Stomach smooth muscle (tissue), 2 donors: ENCODE measurements at regions not wholly inside any gene's neighbourhood (a gene's known extent, or its start where the extent isn't known, plus 50 kb on each side); places are given as distances from the start of the nearest gene placed in this dataset.

Experiments
- H3K27ac ChIP-seq: one replicate; pipeline ENCODE4 v1.7.0; 2013; ENCODE audit warnings: mild to moderate bottlenecking, low read length, inconsistent platforms
- H3K27me3 ChIP-seq, 2 donors: one replicate each; pipeline ENCODE4 v1.7.0; 2013; ENCODE audit warnings: low read length in 2 of 2; ENCODE audit not compliant: insufficient read depth in 2 of 2, control insufficient read depth in 1 of 2
- H3K36me3 ChIP-seq, 2 donors: one replicate each; pipeline ENCODE4 v1.7.0; 2013; ENCODE audit warnings: low read length in 2 of 2; ENCODE audit not compliant: control insufficient read depth in 2 of 2, insufficient read depth in 2 of 2
- H3K4me1 ChIP-seq: one replicate; pipeline ENCODE4 v1.7.0; 2013; ENCODE audit warnings: low read length; ENCODE audit not compliant: control insufficient read depth, insufficient read depth
- H3K4me3 ChIP-seq, 2 donors: one replicate each; pipeline ENCODE4 v1.7.0; 2013; ENCODE audit warnings: low read length in 2 of 2
- H3K9ac ChIP-seq, 2 donors: one replicate each; pipeline ENCODE4 v1.7.0; 2013; ENCODE audit warnings: low read length in 2 of 2, mild to moderate bottlenecking in 1 of 2
- H3K9me3 ChIP-seq, 2 donors: one replicate each; pipeline ENCODE4 v1.7.0; 2013; ENCODE audit warnings: low read length in 2 of 2; ENCODE audit not compliant: control insufficient read depth in 2 of 2
- donor health status: healthy.
- donor health status: Pancreatic carcinoma.

- H3K9ac ChIP-seq, result no peak overlapping the region
- H3K36me3 ChIP-seq, result no peaks in the 10 kb centered on the region
- H3K4me3 ChIP-seq, result no peak overlapping the region
- no peaks in the 10 kb centered on the region for H3K4me1 ChIP-seq
- peaks cover 0 to 2% of the 10 kb centered on the region in 2 donors for H3K27me3 ChIP-seq
- H3K9me3 ChIP-seq, result peaks cover 0 to 3% of the 10 kb centered on the region in 2 donors
- no peak overlapping the region for H3K27ac ChIP-seq
Measured at GRCh38 chr1:34668063-34668462, 86.8 kb upstream of the GJB5 start.

- H3K9me3 ChIP-seq, result peaks cover 0 to 2% of the 10 kb centered on the region in 2 donors
- H3K4me1 ChIP-seq, result no peaks in the 10 kb centered on the region
- no peak overlapping the region for H3K9ac ChIP-seq
- H3K36me3 ChIP-seq, result no peaks in the 10 kb centered on the region
- no peak overlapping the region for H3K4me3 ChIP-seq
- H3K27me3 ChIP-seq, result no peaks in the 10 kb centered on the region
- H3K27ac ChIP-seq, result no peak overlapping the region
Measured at GRCh38 chr1:34670982-34671381, 83.9 kb upstream of the GJB5 start.

GRCh38 chr1:34671887-34672286 lies 83.0 kb upstream of the GJB5 start:
- Histone ChIP-seq H3K27me3 (no peaks in the 10 kb centered on the region), H3K4me3 (no peak overlapping the region), H3K9me3 (peaks cover 0 to 2% of the 10 kb centered on the region in 2 donors), H3K27ac (no peak overlapping the region), H3K4me1 (no peaks in the 10 kb centered on the region), H3K36me3 (no peaks in the 10 kb centered on the region), H3K9ac (no peak overlapping the region)

GRCh38 chr1:34681480-34682451 lies 73.1 kb upstream of the GJB5 start:
- Histone ChIP-seq H3K27me3 (peaks cover 0 to 11% of the 10 kb centered on the region in 2 donors), H3K9ac (no peak overlapping the region), H3K9me3 (no peaks in the 10 kb centered on the region), H3K4me1 (no peaks in the 10 kb centered on the region), H3K27ac (no peak overlapping the region), H3K4me3 (no peak overlapping the region), H3K36me3 (no peaks in the 10 kb centered on the region)

GRCh38 chr1:34682452-34683223 lies 72.2 kb upstream of the GJB5 start:
- H3K9ac ChIP-seq, result no peak overlapping the region
- H3K36me3 ChIP-seq, result no peaks in the 10 kb centered on the region
- no peak overlapping the region for H3K4me3 ChIP-seq
- H3K27me3 ChIP-seq, result peaks cover 0 to 11% of the 10 kb centered on the region in 2 donors
- H3K4me1 ChIP-seq, result no peaks in the 10 kb centered on the region
- peaks cover 0 to 2% of the 10 kb centered on the region in 2 donors for H3K9me3 ChIP-seq
- no peak overlapping the region for H3K27ac ChIP-seq

- Histone ChIP-seq H3K36me3 (no peaks in the 10 kb centered on the region), H3K4me1 (no peaks in the 10 kb centered on the region), H3K9ac (no peak overlapping the region), H3K4me3 (no peak overlapping the region), H3K9me3 (peaks cover 0 to 2% of the 10 kb centered on the region in 2 donors), H3K27me3 (peaks cover 6 to 19% of the 10 kb centered on the region in 2 donors), H3K27ac (no peak overlapping the region)
Measured at GRCh38 chr1:34683616-34684015, 71.2 kb upstream of the GJB5 start.

- H3K4me3 ChIP-seq, result no peak overlapping the region
- no peaks in the 10 kb centered on the region for H3K4me1 ChIP-seq
- H3K36me3 ChIP-seq, result no peaks in the 10 kb centered on the region
- H3K9ac ChIP-seq, result no peak overlapping the region
- H3K27me3 ChIP-seq, result peaks cover 6 to 22% of the 10 kb centered on the region in 2 donors
- H3K9me3 ChIP-seq, result peaks cover 0 to 2% of the 10 kb centered on the region in 2 donors
- H3K27ac ChIP-seq, result no peak overlapping the region
Measured at GRCh38 chr1:34684266-34684665, 70.6 kb upstream of the GJB5 start.

GRCh38 chr1:34685225-34685624 lies 69.6 kb upstream of the GJB5 start:
- Histone ChIP-seq H3K4me1 (no peaks in the 10 kb centered on the region), H3K4me3 (no peak overlapping the region), H3K27me3 (peaks cover 6 to 18% of the 10 kb centered on the region in 2 donors), H3K36me3 (no peaks in the 10 kb centered on the region), H3K9me3 (peaks cover 0 to 2% of the 10 kb centered on the region in 2 donors), H3K9ac (no peak overlapping the region), H3K27ac (no peak overlapping the region)

- Histone ChIP-seq H3K27ac (no peak overlapping the region), H3K36me3 (no peaks in the 10 kb centered on the region), H3K9me3 (peaks cover 0 to 2% of the 10 kb centered on the region in 2 donors), H3K4me3 (no peak overlapping the region), H3K9ac (no peak overlapping the region), H3K4me1 (no peaks in the 10 kb centered on the region), H3K27me3 (peaks cover 6 to 19% of the 10 kb centered on the region in 2 donors)
Measured at GRCh38 chr1:34686531-34686930, 68.3 kb upstream of the GJB5 start.

- Histone ChIP-seq H3K27me3 (peaks cover 6 to 20% of the 10 kb centered on the region in 2 donors), H3K36me3 (no peaks in the 10 kb centered on the region), H3K4me3 (no peak overlapping the region), H3K9me3 (peaks cover 0 to 2% of the 10 kb centered on the region in 2 donors), H3K4me1 (no peaks in the 10 kb centered on the region), H3K27ac (no peak overlapping the region), H3K9ac (no peak overlapping the region)
Measured at GRCh38 chr1:34688006-34688741, 66.7 kb upstream of the GJB5 start.
